Transverse colon (tissue), 4 donors: ENCODE measurements at regions not wholly inside any gene's neighbourhood (a gene's known extent, or its start where the extent isn't known, plus 50 kb on each side); places are given as distances from the start of the nearest gene placed in this dataset.

Experiments used
- DNase-seq: peaks from one replicate; pipeline ENCODE4 v3.0.0-alpha.2; 2019
- H3K27ac ChIP-seq, 4 donors: fragments of 200-600 bp; sonication (generic); 2 replicates each; pipeline ENCODE4 v1.5.1; 2016 to 2018; ENCODE audit warnings: inconsistent platforms in 4 of 4
- H3K27me3 ChIP-seq: fragments of 200-600 bp; sonication (generic); 2 replicates; pipeline ENCODE4 v1.5.1; 2017; ENCODE audit warnings: inconsistent platforms
- H3K36me3 ChIP-seq, 4 donors: fragments of 200-600 bp; sonication (generic); 2 replicates each; pipeline ENCODE4 v1.5.1; 2017 to 2019; ENCODE audit warnings: inconsistent platforms in 4 of 4
- H3K4me1 ChIP-seq, 4 donors: fragments of 200-600 bp; sonication (generic); 2 replicates each; pipeline ENCODE4 v1.5.1; 2017 to 2020; ENCODE audit warnings: inconsistent platforms in 4 of 4
- H3K4me3 ChIP-seq, 4 donors: fragments of 200-600 bp; sonication (generic); 1 replicate in 1 of 4; 2 replicates in 3 of 4; pipeline versions ENCODE4 v1.5.1 to v1.6.1; 2017 to 2019; ENCODE audit warnings: inconsistent platforms in 4 of 4
- H3K9me3 ChIP-seq, 2 donors: fragments of 200-600 bp; sonication (generic); 2 replicates each; pipeline ENCODE4 v1.5.1; 2017 to 2019; ENCODE audit warnings: inconsistent platforms in 2 of 2
- CTCF ChIP-seq, 5 experiments: fragments of 200-600 bp in 3 of 5; fragments of 450-650 bp in 2 of 5; sonication (generic) in 3 of 5; IDR thresholded peaks; 1 replicate in 2 of 5; 2 replicates in 3 of 5; pipeline ENCODE4 v1.5.1; 2016 to 2017; ENCODE audit warnings: antibody characterized with exemption in 5 of 5, inconsistent platforms in 3 of 5, mild to moderate bottlenecking in 2 of 5, moderate library complexity in 1 of 5
- EP300 ChIP-seq: sonication (generic); formaldehyde crosslinking; IDR thresholded peaks from one replicate; pipeline ENCODE4 v1.6.1; 2017; ENCODE audit warnings: antibody characterized with exemption, low read depth
- POLR2A ChIP-seq: fragments of 450-650 bp; IDR thresholded peaks from one replicate; pipeline ENCODE4 v1.6.1; 2016; ENCODE audit warnings: antibody characterized with exemption, mild to moderate bottlenecking, moderate library complexity
- POLR2AphosphoS5 ChIP-seq, 3 donors: sonication (generic); formaldehyde crosslinking; IDR thresholded peaks; one replicate each; pipeline ENCODE4 v1.6.1; 2016; ENCODE audit warnings: antibody characterized with exemption in 3 of 3
- WGBS, 2 donors: methylation state at CpG; one replicate each; pipeline ENCODE4 v1.1.5; 2018; ENCODE audit warnings: low coverage in 1 of 2; 5-methylcytosine and 5-hydroxymethylcytosine counted together
- in situ Hi-C, 4 donors: fragments of 200-750 bp; cut with MboI; loops; one replicate each; pipeline versions ENCODE4 v1.15.0 to v1.15.1; 2017; ENCODE audit warnings: low sequenced_read_pairs in 3 of 4, low pct_ligation_motif_present in 1 of 4, low pct_unique_long_range_greater_than_20kb in 1 of 4
- intact Hi-C: fragments of 100-400 bp; cut with DNase I; formaldehyde crosslinking; loops from one replicate; pipeline ENCODE4 v1.15.1; 2023; ENCODE audit warnings: low total_unique reads

DNA sequence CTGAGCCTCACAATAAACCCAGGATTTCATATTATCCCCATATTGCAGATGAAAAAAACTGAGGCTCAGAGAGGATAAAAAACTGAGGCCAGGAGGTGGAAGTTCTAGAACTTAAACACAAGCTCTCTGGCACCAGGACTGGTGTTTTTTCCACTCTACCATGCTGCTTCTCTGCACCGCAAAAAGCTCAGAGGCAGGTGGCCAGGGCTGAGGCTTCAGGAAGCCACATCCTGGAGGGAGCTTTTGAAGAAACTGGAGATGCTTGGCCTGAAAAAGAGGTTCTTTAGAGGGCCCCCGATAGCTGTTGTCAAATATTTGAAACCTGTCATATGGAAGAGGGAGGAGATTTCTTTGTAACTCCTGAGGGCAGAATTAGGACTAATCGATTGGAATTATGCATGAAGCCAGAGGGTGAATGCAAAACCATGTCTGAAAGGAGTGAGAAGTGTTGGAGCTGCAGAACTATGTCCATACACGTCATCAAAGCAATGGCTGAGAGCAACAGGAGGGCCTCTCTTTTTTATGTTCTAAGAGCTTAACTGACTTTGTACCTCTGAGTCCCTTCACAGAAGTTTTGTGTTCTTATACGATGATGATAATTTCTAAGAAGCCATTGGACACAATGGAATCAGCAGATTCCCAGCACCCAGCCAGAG is 448.6 kb downstream of the FUT8 start:
- Histone ChIP-seq H3K27ac (no peak overlapping the region), H3K4me3 (no peak overlapping the region), H3K27me3 (no peaks in the 10 kb centered on the region), H3K4me1 (no peaks in the 10 kb centered on the region), H3K36me3 (no peaks in the 10 kb centered on the region), H3K9me3 (no peaks in the 10 kb centered on the region)
- no peak for TF ChIP-seq CTCF (IDR thresholded peaks at IDR 0.05)
- TF ChIP-seq POLR2A: no peak
- no peak for TF ChIP-seq POLR2AphosphoS5 (IDR thresholded peaks at IDR 0.05)
- no peak for TF ChIP-seq EP300
- 83 to 86% methylated on average over 3 to 5 of the region's 5 CpGs for WGBS, 2 donors
- no peak for DNase-seq
- in situ Hi-C loops: no loop called here
- intact Hi-C loops: no loop called here

DNA sequence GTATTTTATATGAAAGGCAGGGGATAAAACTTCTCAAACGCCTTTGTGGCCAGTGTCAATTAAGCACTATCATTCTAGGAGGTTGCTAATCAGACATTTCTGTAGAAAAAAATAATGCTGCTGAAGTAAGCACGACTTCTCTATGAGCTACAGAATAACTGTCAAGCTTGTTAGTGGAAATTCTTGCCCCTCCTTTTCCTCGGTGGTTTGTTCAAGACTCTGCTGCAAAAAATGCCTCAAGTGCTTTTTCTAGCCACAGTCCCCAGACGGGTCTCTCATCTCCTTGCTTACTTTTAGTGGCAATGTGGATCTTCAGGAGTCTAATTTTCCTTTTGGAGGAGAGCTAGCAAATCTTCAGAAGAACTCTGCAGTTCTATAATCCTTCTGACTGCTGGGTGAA is 452.0 kb downstream of the FUT8 start:
- Histone ChIP-seq H3K9me3 (no peaks in the 10 kb centered on the region), H3K27ac (no peak overlapping the region), H3K4me3 (no peak overlapping the region), H3K27me3 (no peaks in the 10 kb centered on the region), H3K4me1 (no peaks in the 10 kb centered on the region), H3K36me3 (no peaks in the 10 kb centered on the region)
- in situ Hi-C loops (no loop called here), intact Hi-C loops (no loop called here)
- TF ChIP-seq EP300 (no peak), CTCF (IDR thresholded peaks at IDR 0.05) (no peak), POLR2AphosphoS5 (IDR thresholded peaks at IDR 0.05) (no peak), POLR2A (no peak)
- no peak for DNase-seq
- WGBS, 2 donors: 51% methylated on average over 4 of the region's 4 CpGs; no CpG with 5 or more reads in 1 of the 2 donors

- Histone ChIP-seq H3K36me3 (no peaks in the 10 kb centered on the region), H3K9me3 (no peaks in the 10 kb centered on the region), H3K4me3 (no peak overlapping the region), H3K4me1 (no peaks in the 10 kb centered on the region), H3K27me3 (no peaks in the 10 kb centered on the region), H3K27ac (no peak overlapping the region)
- in situ Hi-C loops (no loop called here), intact Hi-C loops (no loop called here)
- 0 to 36% methylated on average over 1 to 3 of the region's 3 CpGs for WGBS, 2 donors
- TF ChIP-seq EP300: no peak
- no peak for TF ChIP-seq POLR2A
- TF ChIP-seq POLR2AphosphoS5 (IDR thresholded peaks at IDR 0.05): no peak
- DNase-seq: no peak
Measured at GRCh38 chr14:65864984-65865383, 452.5 kb downstream of the FUT8 start.

DNA sequence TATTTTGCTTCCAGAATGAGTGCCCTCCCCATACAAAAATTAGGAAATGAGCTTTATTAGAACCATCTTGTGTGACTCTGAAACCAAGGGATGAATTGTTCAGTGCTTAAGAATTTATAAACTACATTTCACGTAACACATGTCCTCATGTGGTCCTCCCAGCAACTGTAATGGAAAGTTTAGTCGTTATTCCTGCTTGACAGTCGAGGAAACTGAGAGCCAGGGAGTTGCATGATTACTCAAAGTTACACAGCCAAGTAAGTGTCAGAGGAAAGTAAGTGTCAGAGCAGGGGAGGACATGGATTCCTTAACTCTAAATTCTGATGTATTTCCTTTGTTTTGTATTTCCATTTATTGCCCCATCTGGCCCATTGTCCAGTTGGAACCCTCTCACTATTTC is 453.9 kb downstream of the FUT8 start:
- WGBS, 2 donors: 59 to 81% methylated on average over 3 of the region's 3 CpGs
- Histone ChIP-seq H3K4me1 (no peaks in the 10 kb centered on the region), H3K4me3 (no peak overlapping the region), H3K9me3 (no peaks in the 10 kb centered on the region), H3K27ac (no peak overlapping the region), H3K36me3 (no peaks in the 10 kb centered on the region), H3K27me3 (no peaks in the 10 kb centered on the region)
- DNase-seq: no peak
- in situ Hi-C loops: no loop called here
- intact Hi-C loops: no loop called here
- TF ChIP-seq EP300 (no peak), POLR2AphosphoS5 (IDR thresholded peaks at IDR 0.05) (no peak), POLR2A (no peak), CTCF (IDR thresholded peaks at IDR 0.05) (no peak)

DNA sequence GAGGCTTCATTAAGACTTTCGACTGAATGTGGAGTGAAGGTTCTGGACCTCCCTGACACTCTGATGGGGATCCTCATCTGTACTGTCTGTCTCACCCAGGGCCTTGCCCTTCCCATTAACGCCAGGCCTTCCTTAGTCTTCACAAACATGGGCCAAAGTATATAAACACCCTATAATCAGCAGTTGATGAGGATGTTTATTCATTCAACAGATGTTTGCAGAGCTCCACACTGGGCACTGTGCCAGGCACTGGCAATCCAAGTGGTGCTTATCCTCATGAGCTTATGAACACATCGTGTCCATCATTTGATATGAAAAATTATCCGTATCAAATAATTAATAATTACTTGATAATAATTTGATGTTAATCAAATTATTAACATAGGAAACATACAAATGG is 454.4 kb downstream of the FUT8 start:
- peak; percentile 12 for DNase-seq
- TF ChIP-seq POLR2AphosphoS5 (IDR thresholded peaks at IDR 0.05): no peak
- no peak for TF ChIP-seq POLR2A
- no peak for TF ChIP-seq CTCF (IDR thresholded peaks at IDR 0.05)
- TF ChIP-seq EP300: no peak
- Histone ChIP-seq H3K4me1 (no peaks in the 10 kb centered on the region), H3K9me3 (no peaks in the 10 kb centered on the region), H3K36me3 (no peaks in the 10 kb centered on the region), H3K4me3 (no peak overlapping the region), H3K27ac (no peak overlapping the region), H3K27me3 (no peaks in the 10 kb centered on the region)
- intact Hi-C loops: no loop called here
- 38 to 49% methylated on average over 2 to 4 of the region's 4 CpGs for WGBS, 2 donors
- in situ Hi-C loops: no loop called here
